Fibroblast of gingiva (primary cell): ENCODE measurements at regions not wholly inside any gene's neighbourhood (a gene's known extent, or its start where the extent isn't known, plus 50 kb on each side); places are given as distances from the start of the nearest gene placed in this dataset.
"Not testable (repeated sequence)": the region's sequence is repeated elsewhere in the genome, so short reads cannot be mapped to it uniquely, and the experiment has no call there.

Source experiments
- DNase-seq: peaks from one replicate; pipeline ENCODE4 v3.0.0-alpha.2; 2011; ENCODE audit warnings: low read depth

DNA sequence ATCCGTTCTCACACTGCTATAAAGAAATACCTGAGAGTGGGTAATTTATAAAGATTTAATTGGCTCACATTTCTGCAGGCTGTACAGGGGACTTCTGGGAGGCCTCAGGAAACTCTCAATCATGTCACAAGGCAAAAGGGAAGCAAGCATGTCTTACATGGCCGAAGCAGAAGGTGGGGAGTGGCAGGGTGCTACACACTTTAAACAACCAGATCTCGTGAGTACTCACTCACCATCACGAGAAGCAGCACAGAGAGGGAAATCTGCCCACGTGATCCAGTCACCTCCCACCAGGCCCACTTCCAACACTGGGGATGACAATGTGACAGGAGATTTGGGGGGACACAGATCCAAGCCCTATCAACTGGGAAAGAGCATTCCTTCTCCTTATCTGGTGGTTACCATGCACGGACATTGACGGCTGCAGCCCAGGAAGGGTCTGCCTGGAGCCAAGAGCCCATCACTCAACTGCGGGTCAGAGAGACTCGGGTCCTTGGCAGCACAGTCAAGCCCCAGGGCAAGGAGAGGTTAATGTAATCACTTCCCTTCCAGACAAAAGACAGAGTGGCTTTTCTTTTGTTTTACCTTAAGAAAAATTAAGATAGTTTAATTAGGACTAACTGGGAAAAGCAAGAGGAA lies 112.3 kb upstream of the CST7 start:
- DNase-seq: no peak

DNA sequence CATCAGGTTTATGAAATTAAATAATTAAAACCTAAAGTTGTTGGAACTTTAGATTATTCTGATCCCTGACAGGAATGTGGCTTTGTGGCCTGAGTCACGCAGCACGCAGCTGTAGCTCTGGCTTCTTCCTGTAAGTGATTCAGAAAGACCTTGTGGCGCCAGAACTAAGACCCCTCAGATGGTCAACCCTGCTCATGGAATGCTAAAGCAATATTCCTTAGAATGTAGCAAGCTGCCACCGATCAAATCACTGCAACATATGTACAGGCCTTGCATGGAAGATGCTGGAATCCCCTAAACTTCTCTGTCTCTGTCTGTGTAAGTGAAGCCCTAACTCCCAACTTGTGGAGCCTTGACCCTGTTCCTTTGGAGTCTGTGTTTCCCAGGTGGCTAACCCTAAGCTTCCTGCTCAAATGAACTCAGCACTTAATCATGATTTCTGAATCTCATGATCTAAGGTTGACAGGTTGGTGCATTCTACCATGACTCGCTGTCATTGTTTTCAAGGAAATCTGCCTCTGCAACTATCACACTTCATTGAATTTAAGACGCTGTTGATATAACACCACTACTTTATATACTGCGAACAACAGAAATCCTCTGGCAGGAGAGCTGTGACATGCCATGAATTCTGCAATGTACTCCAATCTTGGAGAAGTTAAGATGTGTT lies 111.2 kb upstream of the CST7 start:
- DNase-seq: no peak

DNA sequence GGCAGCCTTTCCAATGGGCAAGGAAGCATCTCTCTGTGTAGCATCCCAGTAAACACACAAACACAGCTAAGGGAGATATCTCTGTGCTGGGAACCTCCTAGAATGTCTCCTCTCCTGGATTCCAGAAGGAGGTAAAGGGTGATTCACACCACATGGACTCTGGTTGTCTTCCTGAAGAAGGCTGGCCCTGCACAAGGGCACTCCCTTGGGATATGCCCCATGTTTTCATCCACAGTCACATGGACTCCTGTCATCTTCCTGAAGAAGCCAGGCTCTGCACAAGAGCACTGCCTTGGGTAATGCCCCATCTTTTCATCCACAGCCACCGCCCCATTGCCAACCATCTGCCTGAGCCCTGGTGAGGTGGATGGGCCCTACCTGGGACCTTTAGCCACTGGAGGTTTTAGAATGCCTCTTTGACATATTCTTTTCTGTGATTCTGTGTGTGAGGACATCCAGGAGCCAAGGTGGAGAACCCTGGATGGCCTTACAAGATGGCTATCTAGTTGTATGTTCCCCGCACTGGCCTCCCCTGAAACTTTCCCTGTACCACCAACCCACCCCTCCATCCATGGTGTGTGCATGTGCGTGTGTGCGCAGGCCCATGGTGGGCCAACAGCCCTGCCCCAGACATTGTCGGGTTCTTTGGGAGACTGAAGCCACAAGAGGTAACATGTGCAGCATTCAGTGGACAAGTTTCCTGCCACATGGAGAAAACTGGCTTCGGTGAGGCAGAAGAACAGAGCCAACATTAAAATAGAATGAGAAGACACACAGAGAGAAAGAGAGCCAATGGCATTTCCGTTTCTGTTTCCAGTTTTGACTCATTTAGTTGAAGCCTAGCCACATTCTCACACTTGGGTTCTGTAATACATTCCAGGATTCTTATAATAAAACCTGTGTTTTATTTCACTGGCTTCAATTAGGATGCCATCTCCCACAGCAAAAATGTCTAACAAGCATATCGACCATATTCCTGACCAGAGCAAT lies 110.2 kb upstream of the CST7 start:
- DNase-seq: no peak

- DNase-seq: no peak
Measured at GRCh38 chr20:24840121-24840713, 108.9 kb upstream of the CST7 start.

- DNase-seq: no peak
Measured at GRCh38 chr20:24842274-24842917, 106.7 kb upstream of the CST7 start.

GRCh38 chr20:24842918-24843715 lies 106.0 kb upstream of the CST7 start:
- no peak for DNase-seq

DNA sequence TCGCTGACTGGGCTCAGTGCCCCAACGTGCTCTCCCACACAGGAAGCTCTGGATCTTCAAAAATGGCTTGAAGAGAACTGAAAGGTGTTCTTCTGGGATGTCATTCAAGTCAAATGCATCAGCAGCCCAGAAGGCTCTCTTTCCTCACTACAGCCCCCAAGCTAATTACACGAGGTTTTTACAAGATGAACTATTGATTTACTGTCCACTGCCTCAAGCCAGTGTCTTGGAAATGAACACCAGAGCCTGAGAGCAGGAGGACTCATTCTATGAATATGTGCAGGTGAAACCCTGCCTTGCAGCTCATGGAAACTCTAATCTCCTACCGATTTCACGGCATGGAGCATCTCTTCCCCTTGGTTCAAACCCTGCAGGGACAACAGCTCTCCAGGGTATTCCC lies 98.9 kb upstream of the CST7 start:
- no peak for DNase-seq

GRCh38 chr20:24851346-24852019 lies 97.6 kb upstream of the CST7 start:
- no peak for DNase-seq

DNA sequence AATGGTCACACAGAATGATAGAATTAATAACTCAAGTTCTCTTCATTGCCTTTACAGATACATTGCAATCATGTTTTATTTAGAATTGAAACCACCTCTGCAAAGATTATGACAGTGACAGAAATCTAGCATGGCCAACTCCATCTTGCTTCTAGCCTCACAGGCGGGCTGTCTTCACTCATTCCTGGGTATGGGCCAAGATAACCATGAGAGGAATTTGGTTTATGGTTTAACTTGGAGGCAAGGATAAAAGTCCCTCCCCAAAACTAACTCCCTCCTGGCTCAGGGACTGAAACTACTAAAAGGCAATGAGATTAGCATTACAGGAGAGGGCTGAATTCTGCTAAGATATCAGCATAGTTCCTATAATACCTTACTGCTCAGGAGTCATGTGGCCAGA lies 95.2 kb upstream of the CST7 start:
- no peak for DNase-seq

GRCh38 chr20:24855848-24856247 lies 93.2 kb upstream of the CST7 start:
- no peak for DNase-seq

GRCh38 chr20:24858500-24858899 lies 90.6 kb upstream of the CST7 start:
- not testable (repeated sequence) for DNase-seq

DNA sequence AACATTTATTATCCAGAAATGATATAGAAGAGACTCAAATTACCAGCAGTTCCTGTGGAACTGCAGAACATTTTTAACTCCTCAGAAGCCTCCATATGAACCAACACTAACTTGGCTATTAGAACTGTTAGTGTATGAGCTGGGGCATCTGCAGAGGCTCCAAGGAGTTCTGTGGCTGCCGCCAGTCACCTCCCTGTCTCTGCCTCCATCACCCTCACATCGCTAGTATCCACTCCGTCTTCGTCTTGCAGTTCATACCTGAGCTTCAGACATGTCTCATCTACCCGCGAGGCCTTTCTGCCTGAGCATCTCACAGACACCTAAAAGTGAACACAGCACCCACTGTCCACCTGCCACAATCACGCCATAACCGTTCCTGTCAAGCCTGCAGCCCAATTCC lies 89.5 kb upstream of the CST7 start:
- DNase-seq: no peak

GRCh38 chr20:24862186-24862585 lies 86.9 kb upstream of the CST7 start:
- no peak for DNase-seq

GRCh38 chr20:24862606-24863005 lies 86.5 kb upstream of the CST7 start:
- DNase-seq: no peak

GRCh38 chr20:24863356-24863755 lies 85.7 kb upstream of the CST7 start:
- peak; percentile 68 for DNase-seq

DNA sequence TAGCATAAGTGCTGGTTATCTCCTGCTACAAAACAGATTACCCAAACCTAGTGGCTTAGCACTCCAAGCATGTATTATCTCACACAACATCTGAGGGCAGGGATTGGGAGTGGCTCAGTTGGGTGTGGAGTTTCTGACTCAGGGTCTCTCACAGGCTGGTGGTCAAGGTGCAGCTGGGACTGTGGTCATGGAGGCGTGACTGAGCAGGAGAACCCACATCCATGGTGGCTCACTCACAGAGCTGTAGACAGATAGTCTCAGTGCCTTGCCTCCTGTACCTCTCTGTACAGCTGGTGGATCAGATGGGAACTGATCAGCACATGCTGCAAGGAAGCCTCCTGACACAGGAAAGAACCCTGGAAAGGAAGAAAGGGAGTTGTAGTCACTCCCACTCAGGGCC lies 83.1 kb upstream of the CST7 start:
- DNase-seq: no peak

- no peak for DNase-seq
Measured at GRCh38 chr20:24866742-24867141, 82.3 kb upstream of the CST7 start.

- DNase-seq: no peak
Measured at GRCh38 chr20:24867556-24867955, 81.5 kb upstream of the CST7 start.

- DNase-seq: no peak
Measured at GRCh38 chr20:24868396-24868927, 80.6 kb upstream of the CST7 start.

DNA sequence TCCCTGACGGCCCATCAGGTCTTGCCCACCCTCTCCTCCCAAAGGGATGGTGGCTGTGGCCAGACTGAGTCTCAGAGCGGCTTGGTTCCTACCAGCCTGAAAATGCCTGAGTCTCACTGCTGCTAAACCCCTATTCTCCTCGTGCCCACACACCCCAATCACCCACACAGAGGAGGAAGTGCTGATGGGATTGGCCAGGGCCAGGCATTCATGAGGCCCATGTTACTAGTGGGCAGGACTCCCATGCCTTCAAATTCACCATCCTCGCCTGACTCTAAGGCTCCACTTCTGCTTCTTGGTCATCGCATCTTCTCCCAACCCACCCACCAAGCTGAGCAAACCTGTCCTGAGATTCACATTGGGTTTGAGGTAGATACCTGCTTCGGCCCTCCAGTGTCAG lies 80.1 kb upstream of the CST7 start:
- no peak for DNase-seq
